Sigmoid colon (tissue), 4 donors: ENCODE measurements at regions not wholly inside any gene's neighbourhood (a gene's known extent, or its start where the extent isn't known, plus 50 kb on each side); places are given as distances from the start of the nearest gene placed in this dataset.
"Not testable (repeated sequence)": the region's sequence is repeated elsewhere in the genome, so short reads cannot be mapped to it uniquely, and the experiment has no call there.

Experiments used
- POLR2A ChIP-seq, 2 donors: fragments of 450-650 bp; IDR thresholded peaks; one replicate each; pipeline ENCODE4 v1.6.1; 2016; ENCODE audit warnings: antibody characterized with exemption in 2 of 2, mild to moderate bottlenecking in 2 of 2, moderate library complexity in 2 of 2
- POLR2AphosphoS5 ChIP-seq, 4 donors: sonication (generic); formaldehyde crosslinking; IDR thresholded peaks; one replicate each; pipeline ENCODE4 v1.6.1; 2017; ENCODE audit warnings: antibody characterized with exemption in 4 of 4
- TF ChIP-seq, protein P1 (sequence below), 4 experiments: fragments of 450-650 bp in 3 of 4; fragments of 200-600 bp in 1 of 4; IDR thresholded peaks; one replicate each; pipeline ENCODE4 v1.5.1; 2016 to 2019; ENCODE audit warnings: antibody characterized with exemption in 4 of 4, mild to moderate bottlenecking in 3 of 4, moderate library complexity in 2 of 4

DNA sequence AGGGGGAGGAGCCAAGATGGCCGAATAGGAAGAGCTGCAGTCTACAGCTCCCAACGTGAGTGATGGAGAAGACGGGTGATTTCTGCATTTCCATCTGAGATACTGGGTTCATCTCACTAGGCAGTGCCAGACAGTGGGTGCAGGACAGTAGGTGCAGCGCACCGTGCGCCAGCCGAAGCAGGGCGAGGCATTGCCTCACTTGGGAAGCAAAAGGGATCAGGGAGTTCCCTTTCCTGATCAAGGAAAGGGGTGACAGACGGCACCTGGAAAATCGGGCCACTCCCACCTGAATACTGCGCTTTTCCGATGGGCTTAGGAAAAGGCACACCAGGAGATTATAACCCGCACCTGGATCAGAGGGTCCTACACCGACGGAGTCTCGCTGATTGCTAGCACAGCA is 121.1 kb upstream of the SESTD1 start:
- TF ChIP-seq, protein P1, sequence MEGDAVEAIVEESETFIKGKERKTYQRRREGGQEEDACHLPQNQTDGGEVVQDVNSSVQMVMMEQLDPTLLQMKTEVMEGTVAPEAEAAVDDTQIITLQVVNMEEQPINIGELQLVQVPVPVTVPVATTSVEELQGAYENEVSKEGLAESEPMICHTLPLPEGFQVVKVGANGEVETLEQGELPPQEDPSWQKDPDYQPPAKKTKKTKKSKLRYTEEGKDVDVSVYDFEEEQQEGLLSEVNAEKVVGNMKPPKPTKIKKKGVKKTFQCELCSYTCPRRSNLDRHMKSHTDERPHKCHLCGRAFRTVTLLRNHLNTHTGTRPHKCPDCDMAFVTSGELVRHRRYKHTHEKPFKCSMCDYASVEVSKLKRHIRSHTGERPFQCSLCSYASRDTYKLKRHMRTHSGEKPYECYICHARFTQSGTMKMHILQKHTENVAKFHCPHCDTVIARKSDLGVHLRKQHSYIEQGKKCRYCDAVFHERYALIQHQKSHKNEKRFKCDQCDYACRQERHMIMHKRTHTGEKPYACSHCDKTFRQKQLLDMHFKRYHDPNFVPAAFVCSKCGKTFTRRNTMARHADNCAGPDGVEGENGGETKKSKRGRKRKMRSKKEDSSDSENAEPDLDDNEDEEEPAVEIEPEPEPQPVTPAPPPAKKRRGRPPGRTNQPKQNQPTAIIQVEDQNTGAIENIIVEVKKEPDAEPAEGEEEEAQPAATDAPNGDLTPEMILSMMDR (IDR thresholded peaks at IDR 0.05), result not testable (repeated sequence)
- not testable (repeated sequence) for TF ChIP-seq POLR2A, POLR2AphosphoS5 (IDR thresholded peaks at IDR 0.05)
